ENCODE measurements at regions not wholly inside any gene's neighbourhood (a gene's known extent, or its start where the extent isn't known, plus 50 kb on each side); places are given as distances from the start of the nearest gene placed in this dataset.

DNA sequence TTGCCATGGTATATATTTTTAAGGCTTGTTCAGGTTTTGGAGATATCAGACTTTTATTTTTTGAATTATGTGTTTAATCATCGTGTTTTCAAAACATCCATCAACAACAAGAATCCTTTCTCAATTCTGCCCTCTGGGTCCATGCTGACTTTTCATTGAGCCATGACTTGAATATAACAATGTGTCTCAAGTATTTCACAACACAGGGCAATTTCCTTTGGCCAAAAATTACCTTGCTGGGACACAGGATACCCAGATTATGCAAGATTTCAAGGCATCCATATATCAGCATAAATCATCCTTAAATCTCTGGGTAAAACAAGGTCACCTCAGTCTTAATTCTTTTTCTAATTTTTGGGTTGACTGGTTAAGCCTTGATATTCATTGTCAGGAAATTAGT is 411.2 kb upstream of the USP24 start:
- in situ Hi-C loops (cut with HindIII; ENCODE audit: low sequenced_read_pairs), result no loop called here
- TF ChIP-seq, protein P1, sequence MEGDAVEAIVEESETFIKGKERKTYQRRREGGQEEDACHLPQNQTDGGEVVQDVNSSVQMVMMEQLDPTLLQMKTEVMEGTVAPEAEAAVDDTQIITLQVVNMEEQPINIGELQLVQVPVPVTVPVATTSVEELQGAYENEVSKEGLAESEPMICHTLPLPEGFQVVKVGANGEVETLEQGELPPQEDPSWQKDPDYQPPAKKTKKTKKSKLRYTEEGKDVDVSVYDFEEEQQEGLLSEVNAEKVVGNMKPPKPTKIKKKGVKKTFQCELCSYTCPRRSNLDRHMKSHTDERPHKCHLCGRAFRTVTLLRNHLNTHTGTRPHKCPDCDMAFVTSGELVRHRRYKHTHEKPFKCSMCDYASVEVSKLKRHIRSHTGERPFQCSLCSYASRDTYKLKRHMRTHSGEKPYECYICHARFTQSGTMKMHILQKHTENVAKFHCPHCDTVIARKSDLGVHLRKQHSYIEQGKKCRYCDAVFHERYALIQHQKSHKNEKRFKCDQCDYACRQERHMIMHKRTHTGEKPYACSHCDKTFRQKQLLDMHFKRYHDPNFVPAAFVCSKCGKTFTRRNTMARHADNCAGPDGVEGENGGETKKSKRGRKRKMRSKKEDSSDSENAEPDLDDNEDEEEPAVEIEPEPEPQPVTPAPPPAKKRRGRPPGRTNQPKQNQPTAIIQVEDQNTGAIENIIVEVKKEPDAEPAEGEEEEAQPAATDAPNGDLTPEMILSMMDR (IDR thresholded peaks at IDR 0.05; ENCODE audit: low read depth, low read length, missing control alignments), result no peak
- no peak overlapping the region for H3K4me3 ChIP-seq (ENCODE audit: low read depth, low read length)
- no peak for DNase-seq (ENCODE audit: low read depth)

DNA sequence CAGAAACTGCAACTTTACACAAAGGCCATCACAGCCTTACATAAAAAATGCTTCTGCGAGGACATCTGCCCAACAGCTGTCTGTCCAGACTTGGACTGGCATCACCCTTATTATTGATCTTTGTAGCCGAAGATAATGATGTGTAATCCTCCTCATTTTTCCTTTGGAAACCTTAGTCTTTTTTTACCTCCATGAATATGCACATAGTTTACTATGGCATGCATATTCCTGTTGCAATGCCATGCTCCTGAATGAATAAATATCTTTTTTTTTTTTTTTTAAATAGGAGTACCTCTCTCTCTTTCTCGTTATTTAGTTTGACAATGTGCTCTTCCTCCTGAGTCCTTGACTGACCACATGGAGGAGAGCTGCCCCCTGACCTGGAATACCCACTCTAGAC is 409.6 kb upstream of the USP24 start:
- in situ Hi-C loops (cut with HindIII; ENCODE audit: low sequenced_read_pairs), result no loop called here
- no peak for DNase-seq (ENCODE audit: low read depth)
- TF ChIP-seq, protein P1 (IDR thresholded peaks at IDR 0.05; ENCODE audit: low read depth, low read length, missing control alignments), result no peak
- H3K4me3 ChIP-seq (ENCODE audit: low read depth, low read length), result no peak overlapping the region

DNA sequence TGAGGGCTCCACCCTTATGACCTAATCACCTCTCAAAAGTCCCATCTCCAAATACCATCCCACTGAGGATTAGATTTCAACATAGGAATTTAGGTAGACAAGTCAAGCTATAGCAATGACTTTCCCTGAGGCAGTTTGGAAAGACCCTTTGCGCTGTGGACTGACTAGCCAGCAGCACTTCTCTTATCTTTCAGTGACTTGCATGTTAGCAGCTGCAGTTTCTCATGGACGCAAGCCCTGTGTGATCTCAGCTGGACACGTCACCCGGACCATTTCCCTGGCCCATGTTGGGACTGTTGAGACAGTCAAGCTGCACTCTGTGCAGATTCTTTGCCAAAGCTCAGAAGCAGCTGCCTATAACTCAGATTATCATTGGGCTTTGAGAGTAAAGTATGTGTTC is 408.1 kb upstream of the USP24 start:
- H3K4me3 ChIP-seq (ENCODE audit: low read depth, low read length), result no peak overlapping the region
- no peak for DNase-seq (ENCODE audit: low read depth)
- in situ Hi-C loops (cut with HindIII; ENCODE audit: low sequenced_read_pairs), result no loop called here
- TF ChIP-seq, protein P1 (IDR thresholded peaks at IDR 0.05; ENCODE audit: low read depth, low read length, missing control alignments), result no peak

DNA sequence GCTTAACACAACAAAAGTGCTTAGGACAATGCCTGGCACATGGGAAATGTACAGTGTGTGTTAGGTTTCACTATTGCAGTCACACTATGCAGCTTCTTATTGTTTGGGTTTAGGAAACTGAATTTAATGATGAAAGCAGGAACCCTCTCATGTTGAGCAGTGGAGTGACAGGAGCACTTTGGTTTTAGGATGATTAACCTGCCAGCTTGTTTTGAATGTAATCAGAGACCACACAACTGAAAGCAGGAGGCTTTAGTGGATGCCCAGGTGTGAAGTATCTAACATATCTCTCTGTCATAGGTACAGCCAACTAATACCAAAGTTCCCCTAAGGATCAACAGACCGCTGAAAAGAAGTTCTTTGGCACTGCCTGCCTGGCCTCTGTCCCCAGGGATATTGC is 406.9 kb upstream of the USP24 start:
- in situ Hi-C loops (cut with HindIII; ENCODE audit: low sequenced_read_pairs), result no loop called here
- no peak for DNase-seq (ENCODE audit: low read depth)
- no peak overlapping the region for H3K4me3 ChIP-seq (ENCODE audit: low read depth, low read length)
- TF ChIP-seq, protein P1 (IDR thresholded peaks at IDR 0.05; ENCODE audit: low read depth, low read length, missing control alignments), result no peak

DNA sequence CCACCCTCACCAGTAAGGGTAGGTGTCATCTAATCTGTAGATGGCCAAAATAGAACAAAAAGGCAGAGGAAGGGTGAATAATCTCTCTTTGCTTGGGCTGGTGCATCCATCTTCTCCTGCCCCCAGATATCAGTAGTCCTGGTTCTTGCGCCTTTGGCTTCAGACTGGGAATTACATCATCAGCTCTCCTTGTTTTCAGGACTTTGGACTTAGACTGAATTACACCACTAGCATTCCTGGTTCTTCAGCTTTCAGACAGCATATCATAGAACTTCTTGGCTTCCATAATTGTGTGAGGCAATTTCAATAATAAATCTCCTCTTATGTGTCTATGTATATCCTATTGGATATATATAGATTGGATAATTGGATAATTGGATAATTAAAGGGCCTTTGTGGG is 403.0 kb upstream of the USP24 start:
- in situ Hi-C loops (cut with HindIII; ENCODE audit: low sequenced_read_pairs), result no loop called here

DNA sequence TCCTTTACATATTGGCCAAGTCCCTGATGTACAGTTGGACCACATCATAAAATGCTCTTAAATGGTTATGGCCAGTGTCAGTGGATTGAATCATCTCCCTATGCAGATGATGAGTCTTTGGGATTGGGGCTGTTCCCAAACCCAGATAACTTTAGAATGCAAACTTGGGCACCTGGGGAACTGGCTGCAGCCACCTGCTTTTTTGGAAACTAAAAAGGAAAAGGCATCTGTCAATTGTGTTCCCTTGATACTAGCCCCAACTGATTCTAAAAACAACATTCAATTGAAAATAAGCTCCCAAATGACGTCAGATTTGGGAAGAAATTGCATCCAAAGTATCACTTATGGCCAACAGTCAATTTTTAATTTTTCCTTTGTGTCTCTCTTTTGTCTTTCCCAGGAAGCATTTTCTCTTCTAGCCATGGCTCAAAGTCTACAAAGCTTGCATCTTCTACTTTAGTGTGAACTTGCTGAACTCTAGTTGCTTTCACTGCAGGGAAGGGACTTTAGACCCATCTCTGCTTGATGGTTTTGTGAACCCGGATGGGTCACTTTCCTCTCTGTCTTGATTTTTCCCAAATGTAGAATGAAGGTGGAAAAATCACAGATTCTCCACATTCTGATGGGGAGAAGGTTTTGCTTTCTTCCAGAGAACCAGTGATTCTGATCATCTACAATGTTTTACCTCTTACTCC is 402.3 kb upstream of the USP24 start:
- no peak for DNase-seq (ENCODE audit: low read depth)
- in situ Hi-C loops (cut with HindIII; ENCODE audit: low sequenced_read_pairs), result no loop called here
- TF ChIP-seq, protein P1 (IDR thresholded peaks at IDR 0.05; ENCODE audit: low read depth, low read length, missing control alignments), result no peak
- H3K4me3 ChIP-seq (ENCODE audit: low read depth, low read length), result no peak overlapping the region

More for the DNA sequence above, 403.0 kb upstream of the USP24 start:
- no peak overlapping the region for H3K4me3 ChIP-seq (ENCODE audit: low read depth, low read length)
- TF ChIP-seq, protein P1 (IDR thresholded peaks at IDR 0.05; ENCODE audit: low read depth, low read length, missing control alignments), result no peak
- DNase-seq (ENCODE audit: low read depth), result no peak

Data from astrocyte of the cerebellum (primary cell).